ENCODE measurements at regions not wholly inside any gene's neighbourhood (a gene's known extent, or its start where the extent isn't known, plus 50 kb on each side); places are given as distances from the start of the nearest gene placed in this dataset.

DNA sequence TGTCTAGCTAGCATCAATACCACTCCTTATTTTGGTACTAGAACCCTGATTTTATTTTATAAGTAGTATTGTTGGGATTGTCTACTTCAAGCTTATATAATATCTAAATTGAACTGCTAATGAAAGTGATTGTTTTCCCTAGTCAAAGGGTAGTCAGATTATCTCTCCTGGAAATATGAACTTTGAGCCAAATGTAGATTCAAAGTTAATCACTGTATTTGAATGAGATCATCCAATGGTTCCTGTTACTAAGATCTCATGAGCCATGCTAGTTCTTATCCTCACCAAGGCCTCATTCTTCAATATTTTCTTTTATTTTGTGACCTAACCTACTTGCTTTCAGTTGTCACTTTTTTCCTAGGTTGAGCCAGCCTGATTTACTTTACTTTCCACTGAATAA is 276.7 kb downstream of the RASSF9 start:
- TF ChIP-seq, protein P1, sequence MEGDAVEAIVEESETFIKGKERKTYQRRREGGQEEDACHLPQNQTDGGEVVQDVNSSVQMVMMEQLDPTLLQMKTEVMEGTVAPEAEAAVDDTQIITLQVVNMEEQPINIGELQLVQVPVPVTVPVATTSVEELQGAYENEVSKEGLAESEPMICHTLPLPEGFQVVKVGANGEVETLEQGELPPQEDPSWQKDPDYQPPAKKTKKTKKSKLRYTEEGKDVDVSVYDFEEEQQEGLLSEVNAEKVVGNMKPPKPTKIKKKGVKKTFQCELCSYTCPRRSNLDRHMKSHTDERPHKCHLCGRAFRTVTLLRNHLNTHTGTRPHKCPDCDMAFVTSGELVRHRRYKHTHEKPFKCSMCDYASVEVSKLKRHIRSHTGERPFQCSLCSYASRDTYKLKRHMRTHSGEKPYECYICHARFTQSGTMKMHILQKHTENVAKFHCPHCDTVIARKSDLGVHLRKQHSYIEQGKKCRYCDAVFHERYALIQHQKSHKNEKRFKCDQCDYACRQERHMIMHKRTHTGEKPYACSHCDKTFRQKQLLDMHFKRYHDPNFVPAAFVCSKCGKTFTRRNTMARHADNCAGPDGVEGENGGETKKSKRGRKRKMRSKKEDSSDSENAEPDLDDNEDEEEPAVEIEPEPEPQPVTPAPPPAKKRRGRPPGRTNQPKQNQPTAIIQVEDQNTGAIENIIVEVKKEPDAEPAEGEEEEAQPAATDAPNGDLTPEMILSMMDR (IDR thresholded peaks at IDR 0.05) = no peak
- no peak for TF ChIP-seq POLR2A (IDR thresholded peaks at IDR 0.05)
